ENCODE measurements at regions not wholly inside any gene's neighbourhood (a gene's known extent, or its start where the extent isn't known, plus 50 kb on each side); places are given as distances from the start of the nearest gene placed in this dataset.

- TF ChIP-seq, protein P1, sequence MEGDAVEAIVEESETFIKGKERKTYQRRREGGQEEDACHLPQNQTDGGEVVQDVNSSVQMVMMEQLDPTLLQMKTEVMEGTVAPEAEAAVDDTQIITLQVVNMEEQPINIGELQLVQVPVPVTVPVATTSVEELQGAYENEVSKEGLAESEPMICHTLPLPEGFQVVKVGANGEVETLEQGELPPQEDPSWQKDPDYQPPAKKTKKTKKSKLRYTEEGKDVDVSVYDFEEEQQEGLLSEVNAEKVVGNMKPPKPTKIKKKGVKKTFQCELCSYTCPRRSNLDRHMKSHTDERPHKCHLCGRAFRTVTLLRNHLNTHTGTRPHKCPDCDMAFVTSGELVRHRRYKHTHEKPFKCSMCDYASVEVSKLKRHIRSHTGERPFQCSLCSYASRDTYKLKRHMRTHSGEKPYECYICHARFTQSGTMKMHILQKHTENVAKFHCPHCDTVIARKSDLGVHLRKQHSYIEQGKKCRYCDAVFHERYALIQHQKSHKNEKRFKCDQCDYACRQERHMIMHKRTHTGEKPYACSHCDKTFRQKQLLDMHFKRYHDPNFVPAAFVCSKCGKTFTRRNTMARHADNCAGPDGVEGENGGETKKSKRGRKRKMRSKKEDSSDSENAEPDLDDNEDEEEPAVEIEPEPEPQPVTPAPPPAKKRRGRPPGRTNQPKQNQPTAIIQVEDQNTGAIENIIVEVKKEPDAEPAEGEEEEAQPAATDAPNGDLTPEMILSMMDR (conservative IDR thresholded peaks at IDR 0.05; ENCODE audit: low read depth, low read length): no peak
- no peak for TF ChIP-seq EZH2 (IDR thresholded peaks at IDR 0.05; ENCODE audit: low read length, unreplicated experiment)
These were observed 113.1 kb downstream of the TTLL2 start for GRCh38 chr6:167437888-167438484.
